Neural progenitor cell (in vitro differentiated cells): ENCODE measurements at regions not wholly inside any gene's neighbourhood (a gene's known extent, or its start where the extent isn't known, plus 50 kb on each side); places are given as distances from the start of the nearest gene placed in this dataset.
"Not testable (repeated sequence)": the region's sequence is repeated elsewhere in the genome, so short reads cannot be mapped to it uniquely, and the experiment has no call there.

Experiments used
- CTCF ChIP-seq: fragments of 200-600 bp; sonication (generic); IDR thresholded peaks from 2 replicates; pipeline ENCODE4 v1.5.1; 2017; ENCODE audit warnings: antibody characterized with exemption, mild to moderate bottlenecking
- EZH2 ChIP-seq: fragments of 200-600 bp; sonication (generic); IDR thresholded peaks from 2 replicates; pipeline ENCODE4 v1.6.1; 2017; ENCODE audit warnings: antibody characterized with exemption, mild to moderate bottlenecking, moderate library complexity
- EZH2phosphoT487 ChIP-seq: fragments of 200-600 bp; sonication (generic); IDR thresholded peaks from 2 replicates; pipeline ENCODE4 v1.6.1; 2017; ENCODE audit warnings: antibody characterized with exemption

GRCh38 chr10:38449618-38450017 is 355.5 kb downstream of the ZNF37A start:
- TF ChIP-seq EZH2, CTCF, EZH2phosphoT487: not testable (repeated sequence)
